Mammary epithelial cell (primary cell): ENCODE measurements at regions not wholly inside any gene's neighbourhood (a gene's known extent, or its start where the extent isn't known, plus 50 kb on each side); places are given as distances from the start of the nearest gene placed in this dataset.

Source experiments
- EZH2 ChIP-seq: IDR thresholded peaks from 2 replicates; pipeline ENCODE4 v1.6.1; 2012; ENCODE audit warnings: low read length, inconsistent platforms, borderline replicate concordance
- TF ChIP-seq, protein P1 (sequence below), 2 donors: IDR thresholded peaks in 1 of 2; conservative IDR thresholded peaks in 1 of 2; 2 replicates each; pipeline ENCODE4 v1.5.1; 2011 to 2012; ENCODE audit warnings: inconsistent platforms in 2 of 2, low read length in 2 of 2, mild to moderate bottlenecking in 2 of 2, control low read depth in 1 of 2, low read depth in 1 of 2; ENCODE audit not compliant: insufficient read depth in 1 of 2; ENCODE audit errors: extremely low read depth in 1 of 2

DNA sequence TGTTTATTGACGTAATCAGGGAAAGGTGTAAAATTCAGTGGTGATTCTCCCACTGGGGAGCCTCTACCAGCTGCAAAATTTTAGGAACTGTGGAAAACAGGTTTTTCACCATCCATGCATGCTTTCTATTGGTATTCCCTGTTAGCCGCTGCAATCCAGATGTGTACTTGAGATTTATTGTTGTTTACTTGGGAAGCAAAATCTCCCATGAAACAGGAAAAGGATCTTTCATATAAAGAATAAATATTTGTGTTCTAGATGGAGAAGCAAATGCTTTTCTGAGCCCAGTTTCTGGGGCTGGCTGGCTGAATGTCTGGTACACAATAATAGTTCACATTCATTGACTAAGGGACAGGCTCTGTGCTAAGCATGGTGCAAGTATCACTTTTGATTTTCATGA is 144.6 kb upstream of the RASGRP1 start:
- TF ChIP-seq, protein P1, sequence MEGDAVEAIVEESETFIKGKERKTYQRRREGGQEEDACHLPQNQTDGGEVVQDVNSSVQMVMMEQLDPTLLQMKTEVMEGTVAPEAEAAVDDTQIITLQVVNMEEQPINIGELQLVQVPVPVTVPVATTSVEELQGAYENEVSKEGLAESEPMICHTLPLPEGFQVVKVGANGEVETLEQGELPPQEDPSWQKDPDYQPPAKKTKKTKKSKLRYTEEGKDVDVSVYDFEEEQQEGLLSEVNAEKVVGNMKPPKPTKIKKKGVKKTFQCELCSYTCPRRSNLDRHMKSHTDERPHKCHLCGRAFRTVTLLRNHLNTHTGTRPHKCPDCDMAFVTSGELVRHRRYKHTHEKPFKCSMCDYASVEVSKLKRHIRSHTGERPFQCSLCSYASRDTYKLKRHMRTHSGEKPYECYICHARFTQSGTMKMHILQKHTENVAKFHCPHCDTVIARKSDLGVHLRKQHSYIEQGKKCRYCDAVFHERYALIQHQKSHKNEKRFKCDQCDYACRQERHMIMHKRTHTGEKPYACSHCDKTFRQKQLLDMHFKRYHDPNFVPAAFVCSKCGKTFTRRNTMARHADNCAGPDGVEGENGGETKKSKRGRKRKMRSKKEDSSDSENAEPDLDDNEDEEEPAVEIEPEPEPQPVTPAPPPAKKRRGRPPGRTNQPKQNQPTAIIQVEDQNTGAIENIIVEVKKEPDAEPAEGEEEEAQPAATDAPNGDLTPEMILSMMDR (conservative IDR thresholded peaks at IDR 0.05 in 1 of 2, IDR thresholded peaks at IDR 0.05 in 1 of 2; ENCODE audit: extremely low read depth in 1 of 2, insufficient read depth in 1 of 2, low read depth in 1 of 2, low read length in 2 of 2) = no peak
- TF ChIP-seq EZH2 = no peak
